ENCODE measurements at regions not wholly inside any gene's neighbourhood (a gene's known extent, or its start where the extent isn't known, plus 50 kb on each side); places are given as distances from the start of the nearest gene placed in this dataset.

- no peak for ATAC-seq (ENCODE audit: low FRiP score)
- DNase-seq (ENCODE audit: low spot score): no peak
- TF ChIP-seq CTCF (IDR thresholded peaks at IDR 0.05): no peak
These were observed 108.1 kb downstream of the CCDC34 start for GRCh38 chr11:27254744-27255446.

- DNase-seq (ENCODE audit: low spot score) (no peak), ATAC-seq (ENCODE audit: low FRiP score) (no peak)
- no peak for TF ChIP-seq CTCF (IDR thresholded peaks at IDR 0.05)
These were observed 109.8 kb downstream of the CCDC34 start for GRCh38 chr11:27253224-27253623.

DNA sequence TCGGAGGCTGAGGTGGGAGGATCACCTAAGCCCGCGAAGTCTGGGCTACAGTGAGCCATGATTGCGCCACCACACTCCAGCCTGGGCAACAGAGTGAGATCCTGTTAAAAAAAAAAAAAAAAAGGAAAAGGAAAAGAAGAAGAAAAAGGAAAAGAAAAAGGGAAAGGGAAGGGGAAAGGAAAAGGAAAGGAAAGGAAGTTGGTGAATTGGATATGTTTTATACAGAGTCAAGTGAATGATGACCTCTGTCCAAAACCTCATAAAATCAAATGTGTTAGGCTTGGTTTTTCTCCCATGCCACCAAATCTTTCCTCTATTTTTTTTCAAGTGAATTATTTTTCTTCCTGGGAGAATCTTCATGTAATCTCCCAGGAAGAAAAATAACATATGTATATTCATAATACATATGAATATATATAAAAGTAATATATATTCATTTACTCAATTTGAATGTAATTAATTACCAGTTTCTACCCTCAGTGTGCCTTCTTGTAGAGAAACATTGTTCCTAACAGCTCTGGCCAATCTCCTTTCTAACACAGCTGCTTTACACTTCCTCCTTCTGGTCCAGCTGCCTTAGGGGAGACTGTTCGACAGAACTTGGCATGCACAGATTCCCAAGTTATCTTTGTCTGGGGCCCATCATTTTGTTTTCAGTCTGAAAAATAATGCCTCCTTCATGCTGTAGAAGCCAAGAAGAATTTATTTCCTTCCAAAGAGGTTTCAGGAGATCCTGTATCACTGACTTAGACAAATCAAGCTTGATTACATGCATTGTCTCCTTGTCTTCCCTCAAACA lies 111.9 kb downstream of the CCDC34 start:
- no peak for ATAC-seq (ENCODE audit: low FRiP score)
- DNase-seq (ENCODE audit: low spot score): no peak
- TF ChIP-seq CTCF (IDR thresholded peaks at IDR 0.05): no peak

- TF ChIP-seq CTCF (IDR thresholded peaks at IDR 0.05): no peak
- DNase-seq (ENCODE audit: low spot score) (no peak), ATAC-seq (ENCODE audit: low FRiP score) (no peak)
These were observed 114.2 kb downstream of the CCDC34 start for GRCh38 chr11:27248576-27249509.

- DNase-seq (ENCODE audit: low spot score) (no peak), ATAC-seq (ENCODE audit: low FRiP score) (no peak)
- no peak for TF ChIP-seq CTCF (IDR thresholded peaks at IDR 0.05)
These were observed 115.4 kb downstream of the CCDC34 start for GRCh38 chr11:27247660-27248059.

GRCh38 chr11:27246925-27247324 lies 116.1 kb downstream of the CCDC34 start:
- DNase-seq (ENCODE audit: low spot score): no peak
- TF ChIP-seq CTCF (IDR thresholded peaks at IDR 0.05): no peak
- peak; percentile 62 for ATAC-seq (ENCODE audit: low FRiP score)
